ENCODE measurements at regions not wholly inside any gene's neighbourhood (a gene's known extent, or its start where the extent isn't known, plus 50 kb on each side); places are given as distances from the start of the nearest gene placed in this dataset.
"Not testable (repeated sequence)": the region's sequence is repeated elsewhere in the genome, so short reads cannot be mapped to it uniquely, and the experiment has no call there.

- not testable (repeated sequence) for TF ChIP-seq CTCF (IDR thresholded peaks at IDR 0.05; ENCODE audit: borderline replicate concordance, extremely low read depth, low read length, poor library complexity, severe bottlenecking); EZH2 (IDR thresholded peaks at IDR 0.05; ENCODE audit: borderline replicate concordance, low read depth, low read length, severe bottlenecking)
Observed at GRCh38 chr17:79554346-79554745, 56.5 kb downstream of the RBFOX3 start.

All from DND-41 (cell line).